ENCODE measurements at regions not wholly inside any gene's neighbourhood (a gene's known extent, or its start where the extent isn't known, plus 50 kb on each side); places are given as distances from the start of the nearest gene placed in this dataset.
A peak's percentile ranks its signal among the peaks of the same experiment; 100 is the strongest.

GRCh38 chr9:87320146-87320884 lies 177.4 kb upstream of the DAPK1 start:
- Histone ChIP-seq H3K4me3 (ENCODE audit: low read depth in 1 of 2, low read length in 2 of 2) (no peak overlapping the region), H3K4me1 (ENCODE audit: control insufficient read depth in 1 of 2, insufficient read depth in 2 of 2, low read length in 2 of 2) (no peaks in the 10 kb centered on the region), H3K27ac (ENCODE audit: low read length) (no peak overlapping the region), H3K9me3 (ENCODE audit: control insufficient read depth in 1 of 2, low read length in 2 of 2) (peaks cover 0 to 4% of the 10 kb centered on the region in 2 donors), H3K36me3 (ENCODE audit: control insufficient read depth in 1 of 2, insufficient read depth in 2 of 2, low read length in 2 of 2) (no peaks in the 10 kb centered on the region), H3K27me3 (ENCODE audit: low read depth, low read length) (no peaks in the 10 kb centered on the region)

GRCh38 chr9:87322840-87323635 lies 174.6 kb upstream of the DAPK1 start:
- no peaks in the 10 kb centered on the region for H3K36me3 ChIP-seq (ENCODE audit: control insufficient read depth in 1 of 2, insufficient read depth in 2 of 2, low read length in 2 of 2)
- no peaks in the 10 kb centered on the region for H3K27me3 ChIP-seq (ENCODE audit: low read depth, low read length)
- H3K4me1 ChIP-seq (ENCODE audit: control insufficient read depth in 1 of 2, insufficient read depth in 2 of 2, low read length in 2 of 2), result no peaks in the 10 kb centered on the region
- H3K4me3 ChIP-seq (ENCODE audit: low read depth in 1 of 2, low read length in 2 of 2), result no peak overlapping the region
- H3K27ac ChIP-seq (ENCODE audit: low read length), result no peak overlapping the region
- no peaks in the 10 kb centered on the region for H3K9me3 ChIP-seq (ENCODE audit: control insufficient read depth in 1 of 2, low read length in 2 of 2)

- H3K36me3 ChIP-seq (ENCODE audit: control insufficient read depth in 1 of 2, insufficient read depth in 2 of 2, low read length in 2 of 2), result no peaks in the 10 kb centered on the region
- no peaks in the 10 kb centered on the region for H3K9me3 ChIP-seq (ENCODE audit: control insufficient read depth in 1 of 2, low read length in 2 of 2)
- no peak overlapping the region for H3K27ac ChIP-seq (ENCODE audit: low read length)
- no peak overlapping the region for H3K4me3 ChIP-seq (ENCODE audit: low read depth in 1 of 2, low read length in 2 of 2)
- H3K27me3 ChIP-seq (ENCODE audit: low read depth, low read length), result no peaks in the 10 kb centered on the region
- H3K4me1 ChIP-seq (ENCODE audit: control insufficient read depth in 1 of 2, insufficient read depth in 2 of 2, low read length in 2 of 2), result no peaks in the 10 kb centered on the region
Observed at GRCh38 chr9:87323928-87324327, 173.7 kb upstream of the DAPK1 start.

GRCh38 chr9:87324613-87325194 lies 173.0 kb upstream of the DAPK1 start:
- no peaks in the 10 kb centered on the region for H3K4me1 ChIP-seq (ENCODE audit: control insufficient read depth in 1 of 2, insufficient read depth in 2 of 2, low read length in 2 of 2)
- no peaks in the 10 kb centered on the region for H3K27me3 ChIP-seq (ENCODE audit: low read depth, low read length)
- H3K9me3 ChIP-seq (ENCODE audit: control insufficient read depth in 1 of 2, low read length in 2 of 2), result no peaks in the 10 kb centered on the region
- no peak overlapping the region for H3K4me3 ChIP-seq (ENCODE audit: low read depth in 1 of 2, low read length in 2 of 2)
- no peaks in the 10 kb centered on the region for H3K36me3 ChIP-seq (ENCODE audit: control insufficient read depth in 1 of 2, insufficient read depth in 2 of 2, low read length in 2 of 2)
- H3K27ac ChIP-seq (ENCODE audit: low read length), result no peak overlapping the region

GRCh38 chr9:87327575-87328125 lies 170.0 kb upstream of the DAPK1 start:
- H3K4me1 ChIP-seq (ENCODE audit: control insufficient read depth in 1 of 2, insufficient read depth in 2 of 2, low read length in 2 of 2), result no peaks in the 10 kb centered on the region
- H3K27me3 ChIP-seq (ENCODE audit: low read depth, low read length), result no peaks in the 10 kb centered on the region
- no peak overlapping the region for H3K27ac ChIP-seq (ENCODE audit: low read length)
- no peak overlapping the region for H3K4me3 ChIP-seq (ENCODE audit: low read depth in 1 of 2, low read length in 2 of 2)
- no peaks in the 10 kb centered on the region for H3K36me3 ChIP-seq (ENCODE audit: control insufficient read depth in 1 of 2, insufficient read depth in 2 of 2, low read length in 2 of 2)
- H3K9me3 ChIP-seq (ENCODE audit: control insufficient read depth in 1 of 2, low read length in 2 of 2), result peaks cover 8 to 21% of the 10 kb centered on the region in 2 donors

GRCh38 chr9:87333802-87334201 lies 163.9 kb upstream of the DAPK1 start:
- no peak overlapping the region for H3K27ac ChIP-seq (ENCODE audit: low read length)
- H3K4me3 ChIP-seq (ENCODE audit: low read depth in 1 of 2, low read length in 2 of 2), result no peak overlapping the region
- no peaks in the 10 kb centered on the region for H3K36me3 ChIP-seq (ENCODE audit: control insufficient read depth in 1 of 2, insufficient read depth in 2 of 2, low read length in 2 of 2)
- H3K4me1 ChIP-seq (ENCODE audit: control insufficient read depth in 1 of 2, insufficient read depth in 2 of 2, low read length in 2 of 2), result peaks cover 0 to 3% of the 10 kb centered on the region in 2 donors
- peaks cover 8 to 21% of the 10 kb centered on the region in 2 donors for H3K9me3 ChIP-seq (ENCODE audit: control insufficient read depth in 1 of 2, low read length in 2 of 2)
- peaks cover 8% of the 10 kb centered on the region for H3K27me3 ChIP-seq (ENCODE audit: low read depth, low read length)

GRCh38 chr9:87334366-87334765 lies 163.3 kb upstream of the DAPK1 start:
- peaks cover 8% of the 10 kb centered on the region for H3K27me3 ChIP-seq (ENCODE audit: low read depth, low read length)
- H3K27ac ChIP-seq (ENCODE audit: low read length), result no peak overlapping the region
- peaks cover 8 to 21% of the 10 kb centered on the region in 2 donors for H3K9me3 ChIP-seq (ENCODE audit: control insufficient read depth in 1 of 2, low read length in 2 of 2)
- no peak overlapping the region for H3K4me3 ChIP-seq (ENCODE audit: low read depth in 1 of 2, low read length in 2 of 2)
- H3K36me3 ChIP-seq (ENCODE audit: control insufficient read depth in 1 of 2, insufficient read depth in 2 of 2, low read length in 2 of 2), result no peaks in the 10 kb centered on the region
- H3K4me1 ChIP-seq (ENCODE audit: control insufficient read depth in 1 of 2, insufficient read depth in 2 of 2, low read length in 2 of 2), result peaks cover 0 to 3% of the 10 kb centered on the region in 2 donors

GRCh38 chr9:87336407-87336806 lies 161.3 kb upstream of the DAPK1 start:
- Histone ChIP-seq H3K9me3 (ENCODE audit: control insufficient read depth in 1 of 2, low read length in 2 of 2) (peaks cover 5 to 7% of the 10 kb centered on the region in 2 donors), H3K27me3 (ENCODE audit: low read depth, low read length) (peaks cover 8% of the 10 kb centered on the region)

GRCh38 chr9:87336914-87337333 lies 160.7 kb upstream of the DAPK1 start:
- H3K36me3 ChIP-seq (ENCODE audit: control insufficient read depth in 1 of 2, insufficient read depth in 2 of 2, low read length in 2 of 2), result no peaks in the 10 kb centered on the region
- peaks cover 8% of the 10 kb centered on the region for H3K27me3 ChIP-seq (ENCODE audit: low read depth, low read length)
- H3K4me3 ChIP-seq (ENCODE audit: low read depth in 1 of 2, low read length in 2 of 2), result peak overlapping the region; percentile 64 to 66

More at GRCh38 chr9:87336407-87336806, 161.3 kb upstream of the DAPK1 start:
- peaks cover 0 to 3% of the 10 kb centered on the region in 2 donors for H3K4me1 ChIP-seq (ENCODE audit: control insufficient read depth in 1 of 2, insufficient read depth in 2 of 2, low read length in 2 of 2)
- H3K27ac ChIP-seq (ENCODE audit: low read length), result no peak overlapping the region
- no peaks in the 10 kb centered on the region for H3K36me3 ChIP-seq (ENCODE audit: control insufficient read depth in 1 of 2, insufficient read depth in 2 of 2, low read length in 2 of 2)
- no peak overlapping the region for H3K4me3 ChIP-seq (ENCODE audit: low read depth in 1 of 2, low read length in 2 of 2)

GRCh38 chr9:87337335-87338087 lies 160.2 kb upstream of the DAPK1 start:
- H3K9me3 ChIP-seq (ENCODE audit: control insufficient read depth in 1 of 2, low read length in 2 of 2), result no peaks in the 10 kb centered on the region
- peak overlapping the region; percentile 64 to 66 for H3K4me3 ChIP-seq (ENCODE audit: low read depth in 1 of 2, low read length in 2 of 2)
- no peaks in the 10 kb centered on the region for H3K36me3 ChIP-seq (ENCODE audit: control insufficient read depth in 1 of 2, insufficient read depth in 2 of 2, low read length in 2 of 2)
- H3K27me3 ChIP-seq (ENCODE audit: low read depth, low read length), result peaks cover 8% of the 10 kb centered on the region
- no peak overlapping the region for H3K27ac ChIP-seq (ENCODE audit: low read length)
- H3K4me1 ChIP-seq (ENCODE audit: control insufficient read depth in 1 of 2, insufficient read depth in 2 of 2, low read length in 2 of 2), result peaks cover 0 to 3% of the 10 kb centered on the region in 2 donors

More at GRCh38 chr9:87336914-87337333, 160.7 kb upstream of the DAPK1 start:
- Histone ChIP-seq H3K27ac (ENCODE audit: low read length) (no peak overlapping the region), H3K9me3 (ENCODE audit: control insufficient read depth in 1 of 2, low read length in 2 of 2) (peaks cover under 1 to 2% of the 10 kb centered on the region in 2 donors), H3K4me1 (ENCODE audit: control insufficient read depth in 1 of 2, insufficient read depth in 2 of 2, low read length in 2 of 2) (peaks cover 0 to 3% of the 10 kb centered on the region in 2 donors)

Measured in muscle layer of duodenum (tissue), 2 donors.